ENCODE measurements at regions not wholly inside any gene's neighbourhood (a gene's known extent, or its start where the extent isn't known, plus 50 kb on each side); places are given as distances from the start of the nearest gene placed in this dataset.
"Not testable (repeated sequence)": the region's sequence is repeated elsewhere in the genome, so short reads cannot be mapped to it uniquely, and the experiment has no call there.

GRCh38 chr4:123603165-123603564, 206.6 kb downstream of the SPRY1 start:
- no peak for DNase-seq

GRCh38 chr4:123605797-123606196, 209.2 kb downstream of the SPRY1 start:
- not testable (repeated sequence) for DNase-seq

DNA sequence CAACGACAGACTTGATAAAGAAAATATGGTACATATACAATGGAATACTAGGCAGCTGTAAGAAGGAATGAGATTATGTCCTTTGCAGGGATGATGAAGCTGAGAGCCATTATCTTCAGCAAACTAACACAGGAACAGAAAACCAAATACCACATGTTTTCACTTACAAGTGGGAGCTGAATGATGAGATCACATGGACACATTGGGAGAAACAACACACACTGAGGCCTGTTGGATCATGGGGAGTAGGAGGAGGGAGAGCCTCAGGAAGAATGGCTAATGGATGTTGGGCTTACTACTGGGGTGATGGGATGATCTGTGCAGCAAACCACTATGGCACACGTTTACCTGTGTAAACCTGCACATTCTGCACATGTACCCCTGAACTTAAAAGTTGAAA, 209.7 kb downstream of the SPRY1 start:
- no peak for DNase-seq

- no peak for DNase-seq
Observed at GRCh38 chr4:123606946-123607542, 210.4 kb downstream of the SPRY1 start.

DNA sequence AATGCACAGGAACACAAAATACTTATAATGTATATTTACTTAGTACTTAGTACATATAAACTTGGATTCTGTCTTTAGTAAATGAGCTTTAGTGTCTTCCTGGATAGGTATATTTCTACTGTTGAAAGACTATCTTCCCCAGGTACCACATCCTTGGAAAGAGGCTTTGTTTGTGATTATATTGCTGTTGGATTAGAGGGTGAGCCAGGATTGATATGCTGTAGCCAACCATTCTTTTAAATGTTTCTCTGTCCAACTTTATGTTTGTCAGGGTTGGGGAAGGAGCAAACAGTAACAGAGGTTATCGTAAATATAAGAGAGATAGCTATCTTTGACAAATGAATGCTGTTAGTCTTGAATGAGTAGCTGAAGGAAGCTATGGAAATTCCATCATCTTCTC, 213.2 kb downstream of the SPRY1 start:
- no peak for DNase-seq

- DNase-seq, result peak; percentile 12
Observed at GRCh38 chr4:123613586-123614344, 217.2 kb downstream of the SPRY1 start.

DNA sequence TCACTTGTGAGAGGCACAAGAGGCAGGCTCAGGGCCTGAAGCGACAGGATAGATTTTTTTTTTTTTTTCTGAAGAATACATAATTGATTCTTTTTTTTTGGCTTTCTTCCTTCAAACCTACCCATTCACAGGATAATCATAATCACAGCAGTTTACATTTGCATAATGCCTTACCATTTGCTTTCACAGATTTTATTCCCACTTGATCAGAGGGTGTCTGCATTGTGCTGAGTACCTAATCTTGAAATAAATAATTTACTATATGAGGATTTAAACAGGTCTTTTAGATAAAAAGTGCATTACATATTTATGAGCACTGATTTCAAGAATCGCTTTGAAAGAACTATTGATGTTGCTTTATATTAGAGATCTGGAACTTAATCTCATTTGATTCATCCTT, 219.3 kb downstream of the SPRY1 start:
- peak; percentile 8 for DNase-seq

GRCh38 chr4:123616951-123617461, 220.4 kb downstream of the SPRY1 start:
- peak; percentile 80 for DNase-seq

DNA sequence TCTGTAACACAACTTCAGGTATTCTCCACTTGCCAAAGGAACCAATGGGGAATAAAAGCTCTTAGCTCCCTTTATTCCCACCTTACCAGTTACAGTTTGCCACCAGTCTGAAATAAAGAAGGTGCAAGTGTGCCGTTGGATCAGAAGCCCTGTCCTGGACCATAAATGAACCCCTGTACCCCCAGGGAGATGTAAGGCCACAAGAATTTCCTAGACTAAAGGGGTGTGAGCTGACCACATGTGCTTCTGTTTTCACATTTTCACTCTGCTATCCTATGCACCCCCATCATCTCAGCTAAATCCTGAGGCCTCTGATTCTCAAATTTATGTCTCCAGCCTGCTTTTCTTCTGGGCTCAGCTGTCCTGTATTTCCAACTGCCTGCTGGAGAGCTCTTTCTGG, 221.2 kb downstream of the SPRY1 start:
- no peak for DNase-seq

GRCh38 chr4:123618606-123619005, 222.0 kb downstream of the SPRY1 start:
- DNase-seq, result no peak

DNA sequence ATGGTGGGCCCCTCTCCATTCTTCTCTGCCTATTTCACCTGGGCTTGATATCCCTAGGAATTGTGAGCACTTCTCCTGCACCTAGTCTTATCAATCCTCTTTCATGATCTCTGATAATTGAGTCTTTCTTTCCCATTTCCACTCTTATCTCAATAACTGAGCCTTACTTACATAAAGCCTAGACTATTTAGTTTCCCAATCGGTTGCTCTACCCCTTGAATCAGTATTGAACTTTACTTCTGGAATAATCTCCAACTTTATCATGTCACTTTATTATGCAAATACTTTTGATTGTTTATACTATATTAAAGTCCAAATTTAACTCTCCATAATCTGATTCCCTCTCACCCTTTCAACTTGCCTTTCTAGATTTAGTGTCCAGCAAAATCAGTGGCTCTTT, 222.7 kb downstream of the SPRY1 start:
- DNase-seq, result no peak

DNA sequence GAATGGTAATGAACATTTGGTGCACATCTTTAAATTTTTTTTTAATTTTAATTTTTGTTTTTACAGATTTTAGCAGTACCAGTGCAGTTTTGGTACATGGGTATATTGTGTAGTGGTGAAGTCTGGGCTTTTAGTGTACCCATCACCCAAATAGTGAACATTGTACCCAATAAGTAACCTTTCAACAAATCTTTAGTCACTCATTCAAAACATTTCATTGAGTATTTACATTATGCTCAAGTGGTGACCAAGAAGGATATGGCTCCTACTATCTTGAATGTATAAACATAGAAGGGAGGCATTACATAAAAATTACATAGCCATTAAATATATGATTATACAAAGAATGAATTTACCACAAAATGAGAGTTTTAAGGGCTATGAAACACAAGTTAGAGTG, 223.3 kb downstream of the SPRY1 start:
- no peak for DNase-seq

GRCh38 chr4:123621072-123621705, 224.6 kb downstream of the SPRY1 start:
- no peak for DNase-seq

GRCh38 chr4:123622572-123622971, 226.0 kb downstream of the SPRY1 start:
- DNase-seq, result no peak

DNA sequence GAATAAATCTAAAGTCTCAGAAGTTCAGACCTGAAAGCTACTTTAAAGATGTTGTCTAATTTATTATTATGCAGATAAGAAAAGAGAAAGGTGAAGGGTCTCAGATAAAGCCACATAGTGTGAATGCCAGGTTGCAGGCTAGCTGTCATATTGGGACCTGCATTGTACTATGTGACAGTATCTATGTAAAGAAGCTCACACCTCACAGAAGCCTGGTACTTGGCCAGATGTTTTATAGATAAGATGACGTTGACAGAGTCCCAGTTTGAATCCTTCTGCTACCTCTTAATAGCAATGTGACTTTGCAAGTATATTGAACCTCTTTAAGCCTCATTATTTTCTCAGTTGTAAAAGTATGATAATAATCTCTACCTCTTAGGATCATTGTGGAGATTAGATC, 227.0 kb downstream of the SPRY1 start:
- DNase-seq, result no peak

DNA sequence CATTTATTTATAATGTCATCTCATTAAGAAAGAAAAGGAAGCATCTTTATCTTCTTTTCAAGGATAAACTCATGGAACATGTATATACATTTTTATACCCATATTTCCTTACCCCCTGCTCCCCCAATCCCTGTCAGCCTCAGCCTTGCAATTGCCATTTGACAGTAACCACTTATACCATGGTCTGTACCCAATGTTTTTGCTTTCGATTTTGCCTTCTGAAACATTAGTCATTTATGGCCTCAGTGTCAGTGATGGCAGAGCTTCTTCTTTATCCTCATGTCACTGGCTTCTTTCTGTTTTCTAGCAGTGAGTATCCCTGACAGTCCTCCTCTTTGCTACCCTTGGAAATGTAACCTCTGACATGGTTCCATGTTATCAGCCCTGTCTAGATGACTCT, 228.4 kb downstream of the SPRY1 start:
- DNase-seq, result no peak

GRCh38 chr4:123628288-123628687, 231.7 kb downstream of the SPRY1 start:
- DNase-seq, result no peak

DNA sequence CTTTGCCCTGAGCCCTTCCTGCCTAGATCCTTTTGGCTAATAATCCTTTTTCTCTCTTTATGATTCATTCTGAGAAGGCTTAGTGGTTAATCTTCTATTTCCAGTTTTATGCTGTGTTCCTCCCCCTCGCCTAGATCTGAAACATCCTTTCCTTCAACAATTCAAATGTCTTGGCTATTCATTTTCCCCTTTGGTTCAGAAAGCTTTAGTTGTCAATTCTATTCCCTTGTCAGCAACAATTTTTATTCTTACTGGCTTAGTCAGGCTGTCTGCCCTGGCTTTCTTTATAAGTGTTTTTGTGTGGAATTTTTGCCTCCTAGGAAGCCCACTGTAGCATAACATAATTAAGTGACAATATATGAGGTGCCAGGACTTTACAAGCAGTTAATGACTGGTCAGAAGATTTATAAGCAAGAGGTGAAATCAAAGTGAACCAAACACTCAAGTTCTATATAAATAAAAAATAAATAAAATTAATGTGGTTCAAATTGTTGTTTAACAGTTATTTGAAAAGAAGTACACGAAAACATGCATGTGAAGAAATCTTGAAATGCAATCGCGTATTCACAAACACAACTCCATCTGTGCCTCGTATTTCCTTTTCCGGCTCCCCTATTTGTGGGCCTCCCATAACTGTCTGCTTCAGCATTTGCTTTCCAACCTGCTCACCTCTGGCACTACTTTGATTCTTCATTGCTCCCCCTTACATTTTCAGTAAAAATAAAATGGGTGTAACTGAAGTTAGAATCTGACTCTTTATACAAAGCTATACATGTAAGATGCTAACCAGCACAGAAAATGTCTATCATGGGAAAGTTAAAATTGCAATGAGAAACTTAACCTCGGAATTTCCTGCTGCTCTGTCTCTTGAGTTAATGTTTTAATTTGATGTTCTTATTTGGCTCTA, 235.4 kb downstream of the SPRY1 start:
- DNase-seq, result peak; percentile 32

- no peak for DNase-seq
Observed at GRCh38 chr4:123632693-123633030, 236.1 kb downstream of the SPRY1 start.

GRCh38 chr4:123638834-123639233, 242.2 kb downstream of the SPRY1 start:
- no peak for DNase-seq

GRCh38 chr4:123640271-123640670, 243.7 kb downstream of the SPRY1 start:
- no peak for DNase-seq

DNA sequence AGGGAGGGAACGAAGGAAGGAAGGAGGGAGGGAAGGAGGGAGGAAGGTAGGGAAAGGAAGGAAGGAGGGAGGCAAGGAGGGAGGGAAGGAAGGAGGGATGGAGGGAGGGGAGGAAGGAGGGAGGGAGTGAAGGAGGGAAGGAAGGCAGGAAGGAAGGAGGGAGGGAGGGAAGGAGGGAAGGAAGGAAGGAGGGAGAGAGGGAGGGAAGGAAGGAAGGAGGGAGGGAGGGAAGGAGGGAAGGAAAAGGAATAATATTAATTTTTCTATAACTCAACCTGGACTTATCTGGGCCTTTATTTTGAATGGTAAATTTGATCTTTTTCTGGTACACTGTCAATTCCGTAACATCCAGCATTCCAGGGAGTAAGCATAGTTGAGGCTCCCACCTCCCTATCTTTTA, 244.2 kb downstream of the SPRY1 start:
- no peak for DNase-seq

- DNase-seq, result no peak
Observed at GRCh38 chr4:123643691-123644090, 247.1 kb downstream of the SPRY1 start.
